ENCODE measurements at regions not wholly inside any gene's neighbourhood (a gene's known extent, or its start where the extent isn't known, plus 50 kb on each side); places are given as distances from the start of the nearest gene placed in this dataset.

DNA sequence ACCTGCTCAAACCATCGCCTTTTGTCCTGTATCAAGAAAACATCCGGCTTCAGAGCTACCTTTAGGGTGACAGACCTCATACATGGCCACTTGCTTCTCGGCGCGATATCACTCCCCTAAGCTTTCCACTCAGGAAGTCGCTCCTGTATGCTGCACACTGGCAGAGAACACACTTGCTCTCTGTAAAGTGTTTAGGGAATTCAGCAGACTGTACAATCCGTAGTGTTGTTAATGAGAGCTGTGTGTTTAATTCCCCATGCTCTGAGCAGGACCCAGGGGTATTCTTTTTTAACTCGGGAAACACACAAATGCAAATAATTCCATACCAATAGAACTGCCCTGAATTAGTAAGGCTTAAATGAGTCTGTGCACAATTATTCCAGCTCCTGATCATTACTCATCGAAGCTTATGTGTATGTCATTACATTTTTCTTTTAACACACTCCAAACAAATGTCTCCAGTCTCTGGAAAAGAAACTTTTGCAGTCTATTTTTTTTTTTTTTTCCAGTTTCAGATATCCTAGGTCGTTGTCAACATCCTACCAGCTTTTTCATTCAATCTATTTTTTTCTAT, 338.7 kb upstream of the ARID1B start:
- no peaks in the 10 kb centered on the region for H3K36me3 Mint-ChIP-seq (ENCODE audit: low read depth)
- TF ChIP-seq, protein P1, sequence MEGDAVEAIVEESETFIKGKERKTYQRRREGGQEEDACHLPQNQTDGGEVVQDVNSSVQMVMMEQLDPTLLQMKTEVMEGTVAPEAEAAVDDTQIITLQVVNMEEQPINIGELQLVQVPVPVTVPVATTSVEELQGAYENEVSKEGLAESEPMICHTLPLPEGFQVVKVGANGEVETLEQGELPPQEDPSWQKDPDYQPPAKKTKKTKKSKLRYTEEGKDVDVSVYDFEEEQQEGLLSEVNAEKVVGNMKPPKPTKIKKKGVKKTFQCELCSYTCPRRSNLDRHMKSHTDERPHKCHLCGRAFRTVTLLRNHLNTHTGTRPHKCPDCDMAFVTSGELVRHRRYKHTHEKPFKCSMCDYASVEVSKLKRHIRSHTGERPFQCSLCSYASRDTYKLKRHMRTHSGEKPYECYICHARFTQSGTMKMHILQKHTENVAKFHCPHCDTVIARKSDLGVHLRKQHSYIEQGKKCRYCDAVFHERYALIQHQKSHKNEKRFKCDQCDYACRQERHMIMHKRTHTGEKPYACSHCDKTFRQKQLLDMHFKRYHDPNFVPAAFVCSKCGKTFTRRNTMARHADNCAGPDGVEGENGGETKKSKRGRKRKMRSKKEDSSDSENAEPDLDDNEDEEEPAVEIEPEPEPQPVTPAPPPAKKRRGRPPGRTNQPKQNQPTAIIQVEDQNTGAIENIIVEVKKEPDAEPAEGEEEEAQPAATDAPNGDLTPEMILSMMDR (IDR thresholded peaks at IDR 0.05) = no peak
- H3K9me3 Mint-ChIP-seq (ENCODE audit: low read depth) = peaks cover 3% of the 10 kb centered on the region
- H3K4me1 Mint-ChIP-seq (ENCODE audit: low read depth) = peaks cover 5% of the 10 kb centered on the region
- H3K27me3 Mint-ChIP-seq (ENCODE audit: low read depth) = no peaks in the 10 kb centered on the region
- no peak overlapping the region for H3K27ac Mint-ChIP-seq (ENCODE audit: unreplicated experiment)
- no peak for DNase-seq (ENCODE audit: low spot score)
- no peak overlapping the region for H3K4me3 Mint-ChIP-seq (ENCODE audit: unreplicated experiment)

DNA sequence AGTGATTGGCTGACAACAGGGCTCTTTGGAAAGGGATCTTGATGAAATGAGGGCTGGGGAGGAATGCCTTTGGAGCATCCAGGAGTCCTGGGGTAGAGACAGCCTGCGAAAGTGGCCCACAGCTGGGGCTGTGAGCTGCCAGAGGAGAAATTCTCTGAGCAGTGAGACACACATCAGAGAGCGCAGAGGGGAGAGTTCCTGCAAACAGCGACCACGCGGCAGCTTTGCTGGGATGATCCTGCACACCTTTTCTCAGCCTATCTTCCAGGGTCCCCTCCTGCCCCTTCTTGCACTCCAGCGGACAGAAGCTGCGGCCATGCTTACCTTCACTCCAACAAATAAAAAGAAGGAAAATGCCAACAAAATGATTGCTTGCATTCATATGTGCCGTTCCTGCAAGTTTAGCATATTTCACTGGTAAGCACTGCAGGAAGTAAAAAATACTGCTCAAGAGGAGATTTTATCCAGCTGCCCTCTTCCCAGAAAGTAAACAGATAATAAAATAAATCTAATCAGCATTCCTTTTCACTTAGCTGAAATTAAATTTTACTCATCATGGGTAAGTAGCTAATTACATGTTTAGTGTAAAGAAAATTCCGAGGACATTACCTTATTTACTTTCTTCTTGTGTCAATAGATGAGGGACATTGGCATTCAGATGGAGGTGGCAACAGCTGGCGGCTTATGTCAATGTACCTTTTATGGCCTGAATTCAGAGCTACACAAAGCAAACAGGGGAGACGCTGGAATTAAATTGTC, 339.9 kb upstream of the ARID1B start:
- Mint-ChIP-seq H3K27ac (ENCODE audit: unreplicated experiment) (no peak overlapping the region), H3K4me1 (ENCODE audit: low read depth) (peaks cover 5% of the 10 kb centered on the region), H3K36me3 (ENCODE audit: low read depth) (no peaks in the 10 kb centered on the region), H3K9me3 (ENCODE audit: low read depth) (peaks cover 3% of the 10 kb centered on the region), H3K27me3 (ENCODE audit: low read depth) (no peaks in the 10 kb centered on the region), H3K4me3 (ENCODE audit: unreplicated experiment) (no peak overlapping the region)
- TF ChIP-seq, protein P1 (IDR thresholded peaks at IDR 0.05) = no peak
- DNase-seq (ENCODE audit: low spot score) = no peak

DNA sequence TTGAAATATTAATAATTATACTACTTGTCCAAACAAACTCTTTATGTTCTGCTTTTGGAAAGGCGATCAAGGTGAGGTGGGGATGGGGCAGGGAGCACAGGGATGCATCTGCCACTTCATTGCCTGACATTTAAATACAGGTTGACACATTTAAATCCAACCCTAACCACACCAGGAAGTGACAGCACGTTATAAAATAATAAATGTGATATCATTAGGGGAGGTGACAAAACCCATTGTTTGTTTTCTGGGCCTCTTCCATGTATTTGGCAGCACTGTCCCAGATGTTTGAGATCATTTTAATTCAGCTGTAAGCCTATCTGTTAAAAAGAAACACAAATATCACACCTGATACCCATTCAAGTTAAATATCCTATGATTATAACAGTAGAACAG, 342.4 kb upstream of the ARID1B start:
- no peak for DNase-seq (ENCODE audit: low spot score)
- TF ChIP-seq, protein P1 (IDR thresholded peaks at IDR 0.05) = no peak
- Mint-ChIP-seq H3K27me3 (ENCODE audit: low read depth) (no peaks in the 10 kb centered on the region), H3K36me3 (ENCODE audit: low read depth) (no peaks in the 10 kb centered on the region), H3K4me1 (ENCODE audit: low read depth) (peaks cover 5% of the 10 kb centered on the region), H3K27ac (ENCODE audit: unreplicated experiment) (no peak overlapping the region), H3K4me3 (ENCODE audit: unreplicated experiment) (no peak overlapping the region), H3K9me3 (ENCODE audit: low read depth) (peaks cover under 1% of the 10 kb centered on the region)

DNA sequence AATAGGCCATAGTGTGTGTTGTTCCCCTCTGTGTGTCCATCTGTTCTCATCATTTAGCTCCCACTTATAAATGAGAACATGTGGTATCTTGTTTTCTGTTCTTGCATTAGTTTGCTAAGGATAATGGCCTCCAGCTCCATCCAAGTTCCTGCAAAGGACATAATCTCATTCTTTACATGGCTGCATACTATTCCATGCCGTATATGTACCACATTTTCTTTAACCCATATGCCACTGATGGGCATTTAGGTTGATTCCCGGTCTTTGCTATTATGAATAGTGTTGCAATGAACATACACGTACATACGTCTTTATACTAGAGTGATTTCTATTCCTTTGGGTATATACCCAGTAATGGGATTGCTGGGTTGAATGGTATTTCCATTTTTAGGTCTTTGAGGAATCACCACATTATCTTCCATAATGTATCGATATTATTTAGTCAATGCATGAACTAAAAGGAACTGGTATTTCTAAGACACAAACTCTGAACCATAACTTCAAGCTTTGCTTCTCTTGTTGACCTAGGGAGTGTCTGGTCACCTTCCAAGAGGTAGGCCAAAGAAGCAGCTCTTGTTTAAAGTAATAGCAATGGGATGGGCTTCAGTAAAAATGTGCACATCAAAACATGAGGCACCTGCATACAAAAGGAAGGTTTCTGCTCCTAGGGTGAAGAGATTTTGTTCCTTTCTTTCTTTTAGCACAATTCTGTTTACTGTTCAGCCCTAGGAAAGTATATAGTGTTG, 343.0 kb upstream of the ARID1B start:
- H3K36me3 Mint-ChIP-seq (ENCODE audit: low read depth) = no peaks in the 10 kb centered on the region
- H3K9me3 Mint-ChIP-seq (ENCODE audit: low read depth) = peaks cover 4% of the 10 kb centered on the region
- TF ChIP-seq, protein P1 (IDR thresholded peaks at IDR 0.05) = no peak
- H3K27ac Mint-ChIP-seq (ENCODE audit: unreplicated experiment) = no peak overlapping the region
- H3K27me3 Mint-ChIP-seq (ENCODE audit: low read depth) = no peaks in the 10 kb centered on the region
- H3K4me3 Mint-ChIP-seq (ENCODE audit: unreplicated experiment) = no peak overlapping the region
- peaks cover 5% of the 10 kb centered on the region for H3K4me1 Mint-ChIP-seq (ENCODE audit: low read depth)
- no peak for DNase-seq (ENCODE audit: low spot score)

DNA sequence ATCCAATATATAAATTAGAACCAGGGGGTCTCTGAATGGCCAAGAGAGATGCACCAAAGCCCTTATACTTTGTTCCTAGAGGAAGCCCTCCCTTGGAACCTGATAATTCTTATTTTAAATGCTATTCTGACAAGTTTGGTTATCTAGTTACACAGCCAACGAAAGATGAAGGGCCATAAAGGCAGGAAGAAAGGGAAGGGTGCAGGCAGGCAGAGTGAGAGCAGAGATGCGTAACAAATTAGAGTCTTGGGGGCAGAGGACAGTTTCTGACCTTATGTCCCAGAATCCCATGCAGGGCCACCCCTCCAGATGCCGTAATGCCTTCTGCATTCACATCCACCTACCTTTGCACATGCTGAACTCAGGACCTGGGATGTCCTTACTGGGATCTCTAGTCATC, 344.6 kb upstream of the ARID1B start:
- peaks cover 11% of the 10 kb centered on the region for H3K9me3 Mint-ChIP-seq (ENCODE audit: low read depth)

More for the DNA sequence above, 344.6 kb upstream of the ARID1B start:
- no peaks in the 10 kb centered on the region for H3K36me3 Mint-ChIP-seq (ENCODE audit: low read depth)
- no peaks in the 10 kb centered on the region for H3K27me3 Mint-ChIP-seq (ENCODE audit: low read depth)
- TF ChIP-seq, protein P1 (IDR thresholded peaks at IDR 0.05) = no peak
- no peak overlapping the region for H3K4me3 Mint-ChIP-seq (ENCODE audit: unreplicated experiment)
- H3K27ac Mint-ChIP-seq (ENCODE audit: unreplicated experiment) = no peak overlapping the region
- no peak for DNase-seq (ENCODE audit: low spot score)
- peaks cover 9% of the 10 kb centered on the region for H3K4me1 Mint-ChIP-seq (ENCODE audit: low read depth)
